Uterus (tissue), 2 donors: ENCODE measurements at regions not wholly inside any gene's neighbourhood (a gene's known extent, or its start where the extent isn't known, plus 50 kb on each side); places are given as distances from the start of the nearest gene placed in this dataset.

Experiments
- POLR2A ChIP-seq, 2 donors: fragments of 450-650 bp; IDR thresholded peaks; one replicate each; pipeline ENCODE4 v1.6.1; 2016; ENCODE audit warnings: antibody characterized with exemption in 2 of 2, mild to moderate bottlenecking in 1 of 2, moderate library complexity in 1 of 2
- TF ChIP-seq, protein P1 (sequence below), 4 experiments: fragments of 200-600 bp in 2 of 4; fragments of 450-650 bp in 2 of 4; sonication (generic) in 2 of 4; IDR thresholded peaks; one replicate each; pipeline ENCODE4 v1.5.1; 2016 to 2019; ENCODE audit warnings: antibody characterized with exemption in 4 of 4, mild to moderate bottlenecking in 2 of 4, moderate library complexity in 1 of 4

DNA sequence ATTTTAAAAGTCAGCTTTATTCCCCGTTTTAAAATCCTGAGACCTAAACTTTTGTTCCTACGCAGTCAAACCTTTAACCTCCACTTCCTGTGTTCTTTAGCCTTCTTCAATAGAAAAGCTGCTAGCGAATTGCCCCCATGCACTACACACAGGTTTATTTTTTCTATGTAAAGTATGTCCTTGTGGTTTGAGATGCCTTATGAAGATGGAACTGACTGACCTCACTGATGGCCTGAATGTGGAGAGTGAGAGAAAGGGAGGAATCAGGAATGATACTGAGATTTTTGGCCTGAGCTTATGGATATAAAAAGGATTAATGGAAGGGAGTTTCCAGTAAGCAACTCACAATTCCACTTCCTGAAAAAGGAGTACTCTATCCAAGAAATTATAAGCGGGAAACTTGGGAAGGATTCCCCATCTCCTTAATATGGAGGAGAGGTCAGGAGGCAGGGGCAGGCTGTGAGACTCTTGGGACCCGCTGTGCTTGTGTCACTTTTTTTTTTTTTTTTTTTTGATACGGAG lies 89.5 kb downstream of the UGCG start:
- TF ChIP-seq, protein P1, sequence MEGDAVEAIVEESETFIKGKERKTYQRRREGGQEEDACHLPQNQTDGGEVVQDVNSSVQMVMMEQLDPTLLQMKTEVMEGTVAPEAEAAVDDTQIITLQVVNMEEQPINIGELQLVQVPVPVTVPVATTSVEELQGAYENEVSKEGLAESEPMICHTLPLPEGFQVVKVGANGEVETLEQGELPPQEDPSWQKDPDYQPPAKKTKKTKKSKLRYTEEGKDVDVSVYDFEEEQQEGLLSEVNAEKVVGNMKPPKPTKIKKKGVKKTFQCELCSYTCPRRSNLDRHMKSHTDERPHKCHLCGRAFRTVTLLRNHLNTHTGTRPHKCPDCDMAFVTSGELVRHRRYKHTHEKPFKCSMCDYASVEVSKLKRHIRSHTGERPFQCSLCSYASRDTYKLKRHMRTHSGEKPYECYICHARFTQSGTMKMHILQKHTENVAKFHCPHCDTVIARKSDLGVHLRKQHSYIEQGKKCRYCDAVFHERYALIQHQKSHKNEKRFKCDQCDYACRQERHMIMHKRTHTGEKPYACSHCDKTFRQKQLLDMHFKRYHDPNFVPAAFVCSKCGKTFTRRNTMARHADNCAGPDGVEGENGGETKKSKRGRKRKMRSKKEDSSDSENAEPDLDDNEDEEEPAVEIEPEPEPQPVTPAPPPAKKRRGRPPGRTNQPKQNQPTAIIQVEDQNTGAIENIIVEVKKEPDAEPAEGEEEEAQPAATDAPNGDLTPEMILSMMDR (IDR thresholded peaks at IDR 0.05): no peak
- no peak for TF ChIP-seq POLR2A (IDR thresholded peaks at IDR 0.05)
